GM23338 (cell line): ENCODE measurements at regions not wholly inside any gene's neighbourhood (a gene's known extent, or its start where the extent isn't known, plus 50 kb on each side); places are given as distances from the start of the nearest gene placed in this dataset.
A peak's percentile ranks its signal among the peaks of the same experiment; 100 is the strongest.

ENCODE experiments used
- ATAC-seq: fragments of 200-7000 bp; cut with Tn5 transposase; 3 replicates; pipeline ENCODE4 v1.9.1; 2020
- DNase-seq: peaks from one replicate; pipeline ENCODE4 v3.0.0-alpha.2; 2015; ENCODE audit warnings: low spot score
- H2AFZ ChIP-seq: fragments of 200-600 bp; sonication (generic); 2 replicates; pipeline ENCODE4 v1.8.0; 2016; ENCODE audit warnings: antibody characterized with exemption, mild to moderate bottlenecking, moderate library complexity
- H3F3A ChIP-seq: fragments of 200-600 bp; sonication (generic); replicated peaks from 2 replicates; pipeline ENCODE4 v1.8.0; 2017; ENCODE audit warnings: antibody characterized with exemption, mixed run types, low read depth
- H3K27ac ChIP-seq: fragments of 200-600 bp; sonication (generic); 2 replicates; pipeline ENCODE4 v1.6.1; 2016; ENCODE audit warnings: low read depth
- H3K27me3 ChIP-seq: fragments of 200-600 bp; sonication (generic); 2 replicates; pipeline ENCODE4 v1.8.0; 2016; ENCODE audit warnings: mild to moderate bottlenecking, mixed run types, moderate library complexity; ENCODE audit not compliant: insufficient read depth
- H3K36me3 ChIP-seq: fragments of 200-600 bp; sonication (generic); 2 replicates; pipeline ENCODE4 v1.8.0; 2016; ENCODE audit warnings: mild to moderate bottlenecking; ENCODE audit not compliant: insufficient read depth
- H3K4me1 ChIP-seq: fragments of 200-600 bp; sonication (generic); 2 replicates; pipeline ENCODE4 v1.8.0; 2016; ENCODE audit warnings: mild to moderate bottlenecking, moderate library complexity; ENCODE audit not compliant: insufficient read depth
- H3K4me2 ChIP-seq: fragments of 200-600 bp; sonication (generic); 2 replicates; pipeline ENCODE4 v1.7.1; 2017; ENCODE audit warnings: mixed run types
- H3K4me3 ChIP-seq: fragments of 200-600 bp; sonication (generic); 2 replicates; pipeline ENCODE4 v1.6.1; 2016; ENCODE audit warnings: mixed run types
- H3K79me2 ChIP-seq: fragments of 200-600 bp; sonication (generic); replicated peaks from 2 replicates; pipeline ENCODE4 v1.8.0; 2017; ENCODE audit warnings: mild to moderate bottlenecking; ENCODE audit not compliant: insufficient read depth
- H3K9me2 ChIP-seq: fragments of 200-600 bp; sonication (generic); 2 replicates; pipeline ENCODE4 v1.8.0; 2017; ENCODE audit not compliant: insufficient read depth
- H4K20me1 ChIP-seq: fragments of 200-600 bp; sonication (generic); replicated peaks from 2 replicates; pipeline ENCODE4 v1.8.0; 2017; ENCODE audit warnings: mild to moderate bottlenecking; ENCODE audit not compliant: insufficient read depth
- H3K27ac Mint-ChIP-seq: 2 replicates; pipeline ENCODE4 v1.8.0; 2020; ENCODE audit warnings: inconsistent platforms, mild to moderate bottlenecking, moderate library complexity, mixed read lengths
- H3K27me3 Mint-ChIP-seq: 3 replicates; pipeline ENCODE4 v1.8.0; 2022; ENCODE audit warnings: low read depth, mild to moderate bottlenecking, moderate library complexity, mixed read lengths, inconsistent platforms; ENCODE audit not compliant: insufficient read depth, poor library complexity
- H3K36me3 Mint-ChIP-seq: 3 replicates; pipeline ENCODE4 v1.8.0; 2021; ENCODE audit warnings: low read depth, mild to moderate bottlenecking, inconsistent platforms, moderate library complexity, mixed read lengths
- H3K4me1 Mint-ChIP-seq: 3 replicates; pipeline ENCODE4 v1.8.0; 2020; ENCODE audit warnings: mild to moderate bottlenecking, inconsistent platforms, mixed read lengths
- H3K4me3 Mint-ChIP-seq: 3 replicates; pipeline ENCODE4 v1.8.0; 2021; ENCODE audit warnings: moderate library complexity, mild to moderate bottlenecking, inconsistent platforms, mixed read lengths
- H3K9me3 Mint-ChIP-seq: 3 replicates; pipeline ENCODE4 v1.8.0; 2020; ENCODE audit warnings: moderate library complexity, mild to moderate bottlenecking, inconsistent platforms, mixed read lengths
- CREB1 ChIP-seq: fragments of 250-450 bp; sonication (Bioruptor Pico); IDR thresholded peaks from 2 replicates; pipeline ENCODE4 v1.5.0; 2020; ENCODE audit warnings: low read depth, mild to moderate bottlenecking, moderate library complexity
- NANOG ChIP-seq: IDR thresholded peaks from 2 replicates; pipeline ENCODE4 v1.6.1; 2016; ENCODE audit warnings: antibody characterized with exemption, borderline replicate concordance
- POLR2AphosphoS5 ChIP-seq: IDR thresholded peaks from 2 replicates; pipeline ENCODE4 v1.6.1; 2016; ENCODE audit warnings: antibody characterized with exemption, low read depth
- ZNF331 ChIP-seq: fragments of 250-450 bp; sonication (Bioruptor Pico); IDR thresholded peaks from 2 replicates; pipeline ENCODE4 v1.5.0; 2020; ENCODE audit warnings: low read depth, mild to moderate bottlenecking, moderate library complexity
- TF ChIP-seq, protein P1 (sequence below), 2 experiments: fragments of 200-600 bp in 1 of 2; sonication (generic) in 1 of 2; conservative IDR thresholded peaks; 2 replicates each; pipeline versions ENCODE4 v1.5.1 to v1.6.1; 2016 to 2017; ENCODE audit warnings: antibody characterized with exemption in 2 of 2, low read depth in 2 of 2, mild to moderate bottlenecking in 2 of 2, moderate library complexity in 1 of 2
- TF ChIP-seq, protein P2 (sequence below): IDR thresholded peaks from one replicate; pipeline ENCODE4 v1.6.1; 2018; ENCODE audit warnings: antibody characterized with exemption; ENCODE audit not compliant: unreplicated experiment

DNA sequence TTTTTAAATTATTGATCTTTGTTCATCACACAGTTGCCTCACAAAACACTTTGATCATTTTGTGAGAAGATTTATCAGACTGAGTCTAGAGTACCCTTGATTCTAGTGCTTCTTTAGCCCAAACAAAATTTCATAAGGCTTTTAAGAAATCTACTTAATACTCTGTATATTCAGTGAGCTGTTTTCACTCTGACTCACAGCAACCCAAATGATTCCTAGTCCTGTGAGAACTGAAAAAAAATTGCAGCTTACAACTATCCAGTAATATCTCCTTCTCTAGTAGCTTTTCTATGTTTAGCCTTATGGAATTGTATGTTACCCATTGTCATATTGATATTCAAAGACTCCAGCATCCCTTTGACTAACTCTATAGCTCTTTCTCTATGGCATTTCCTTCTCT lies 915.6 kb downstream of the AMY1C start:
- TF ChIP-seq, protein P1, sequence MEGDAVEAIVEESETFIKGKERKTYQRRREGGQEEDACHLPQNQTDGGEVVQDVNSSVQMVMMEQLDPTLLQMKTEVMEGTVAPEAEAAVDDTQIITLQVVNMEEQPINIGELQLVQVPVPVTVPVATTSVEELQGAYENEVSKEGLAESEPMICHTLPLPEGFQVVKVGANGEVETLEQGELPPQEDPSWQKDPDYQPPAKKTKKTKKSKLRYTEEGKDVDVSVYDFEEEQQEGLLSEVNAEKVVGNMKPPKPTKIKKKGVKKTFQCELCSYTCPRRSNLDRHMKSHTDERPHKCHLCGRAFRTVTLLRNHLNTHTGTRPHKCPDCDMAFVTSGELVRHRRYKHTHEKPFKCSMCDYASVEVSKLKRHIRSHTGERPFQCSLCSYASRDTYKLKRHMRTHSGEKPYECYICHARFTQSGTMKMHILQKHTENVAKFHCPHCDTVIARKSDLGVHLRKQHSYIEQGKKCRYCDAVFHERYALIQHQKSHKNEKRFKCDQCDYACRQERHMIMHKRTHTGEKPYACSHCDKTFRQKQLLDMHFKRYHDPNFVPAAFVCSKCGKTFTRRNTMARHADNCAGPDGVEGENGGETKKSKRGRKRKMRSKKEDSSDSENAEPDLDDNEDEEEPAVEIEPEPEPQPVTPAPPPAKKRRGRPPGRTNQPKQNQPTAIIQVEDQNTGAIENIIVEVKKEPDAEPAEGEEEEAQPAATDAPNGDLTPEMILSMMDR (conservative IDR thresholded peaks at IDR 0.05; ENCODE audit: low read depth in 2 of 2), result no peak
- TF ChIP-seq CREB1 (no peak), ZNF331 (CRISPR knock-in tag) (no peak), NANOG (no peak)
- TF ChIP-seq, protein P2, sequence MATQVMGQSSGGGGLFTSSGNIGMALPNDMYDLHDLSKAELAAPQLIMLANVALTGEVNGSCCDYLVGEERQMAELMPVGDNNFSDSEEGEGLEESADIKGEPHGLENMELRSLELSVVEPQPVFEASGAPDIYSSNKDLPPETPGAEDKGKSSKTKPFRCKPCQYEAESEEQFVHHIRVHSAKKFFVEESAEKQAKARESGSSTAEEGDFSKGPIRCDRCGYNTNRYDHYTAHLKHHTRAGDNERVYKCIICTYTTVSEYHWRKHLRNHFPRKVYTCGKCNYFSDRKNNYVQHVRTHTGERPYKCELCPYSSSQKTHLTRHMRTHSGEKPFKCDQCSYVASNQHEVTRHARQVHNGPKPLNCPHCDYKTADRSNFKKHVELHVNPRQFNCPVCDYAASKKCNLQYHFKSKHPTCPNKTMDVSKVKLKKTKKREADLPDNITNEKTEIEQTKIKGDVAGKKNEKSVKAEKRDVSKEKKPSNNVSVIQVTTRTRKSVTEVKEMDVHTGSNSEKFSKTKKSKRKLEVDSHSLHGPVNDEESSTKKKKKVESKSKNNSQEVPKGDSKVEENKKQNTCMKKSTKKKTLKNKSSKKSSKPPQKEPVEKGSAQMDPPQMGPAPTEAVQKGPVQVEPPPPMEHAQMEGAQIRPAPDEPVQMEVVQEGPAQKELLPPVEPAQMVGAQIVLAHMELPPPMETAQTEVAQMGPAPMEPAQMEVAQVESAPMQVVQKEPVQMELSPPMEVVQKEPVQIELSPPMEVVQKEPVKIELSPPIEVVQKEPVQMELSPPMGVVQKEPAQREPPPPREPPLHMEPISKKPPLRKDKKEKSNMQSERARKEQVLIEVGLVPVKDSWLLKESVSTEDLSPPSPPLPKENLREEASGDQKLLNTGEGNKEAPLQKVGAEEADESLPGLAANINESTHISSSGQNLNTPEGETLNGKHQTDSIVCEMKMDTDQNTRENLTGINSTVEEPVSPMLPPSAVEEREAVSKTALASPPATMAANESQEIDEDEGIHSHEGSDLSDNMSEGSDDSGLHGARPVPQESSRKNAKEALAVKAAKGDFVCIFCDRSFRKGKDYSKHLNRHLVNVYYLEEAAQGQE, result no peak
- no peaks in the 10 kb centered on the region for H3K27me3 Mint-ChIP-seq
- H3K9me2 ChIP-seq, result no peaks in the 10 kb centered on the region
- no peak overlapping the region for H3K27ac Mint-ChIP-seq
- H3K4me2 ChIP-seq, result no peak overlapping the region
- H3K4me3 ChIP-seq, result no peak overlapping the region
- no peaks in the 10 kb centered on the region for H3F3A ChIP-seq
- H3K4me1 Mint-ChIP-seq, result peaks cover 3% of the 10 kb centered on the region; the same call in 2 of the 3 replicates
- no peaks in the 10 kb centered on the region for H3K36me3 ChIP-seq
- peaks cover 8% of the 10 kb centered on the region; the same call in 1 of the 2 replicates for H3K4me1 ChIP-seq
- H3K4me3 Mint-ChIP-seq, result no peak overlapping the region
- H4K20me1 ChIP-seq, result no peaks in the 10 kb centered on the region
- H3K36me3 Mint-ChIP-seq, result peaks cover 7% of the 10 kb centered on the region
- H2AFZ ChIP-seq, result no peak overlapping the region
- no peak overlapping the region for H3K27ac ChIP-seq
- H3K27me3 ChIP-seq, result no peaks in the 10 kb centered on the region
- H3K79me2 ChIP-seq, result no peaks in the 10 kb centered on the region
- ATAC-seq, result no peak
- peaks cover 13% of the 10 kb centered on the region for H3K9me3 Mint-ChIP-seq
- no peak for DNase-seq

DNA sequence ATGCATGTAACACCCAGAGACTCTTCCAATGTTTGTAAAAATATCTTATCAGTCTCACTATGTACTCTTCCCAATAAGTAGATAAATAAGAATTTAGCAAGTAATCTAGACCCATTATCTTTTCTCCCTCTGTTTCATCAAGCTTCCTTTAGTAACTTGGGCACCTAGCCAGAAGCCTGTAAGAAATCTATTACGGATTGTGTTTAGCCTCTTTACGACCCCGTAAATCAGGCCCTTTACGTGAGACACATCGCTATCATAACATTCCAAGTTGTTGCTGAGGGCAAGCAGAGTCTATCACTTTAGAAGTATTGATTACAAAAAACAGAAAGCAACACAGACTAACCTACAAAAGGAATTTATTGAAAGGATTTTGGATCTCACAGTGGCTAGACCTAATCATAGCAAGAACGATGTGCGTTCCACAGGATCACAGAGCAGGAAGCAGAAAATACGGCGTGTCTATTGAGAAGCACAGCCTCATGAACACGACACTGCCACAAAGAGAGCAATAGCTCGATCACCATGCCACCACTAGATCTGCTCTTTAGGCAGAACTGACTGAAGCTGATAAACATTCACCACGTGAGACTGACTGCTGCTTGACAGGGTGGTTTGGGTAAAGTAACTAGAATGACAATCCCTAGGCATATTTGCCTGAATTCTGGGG lies 922.1 kb downstream of the AMY1C start:
- no peak overlapping the region for H3K27ac ChIP-seq
- no peaks in the 10 kb centered on the region for H4K20me1 ChIP-seq
- no peaks in the 10 kb centered on the region for H3K27me3 ChIP-seq
- Mint-ChIP-seq H3K36me3 (no peaks in the 10 kb centered on the region), H3K4me3 (no peak overlapping the region), H3K27ac (no peak overlapping the region), H3K4me1 (no peaks in the 10 kb centered on the region), H3K27me3 (no peaks in the 10 kb centered on the region), H3K9me3 (no peaks in the 10 kb centered on the region)
- H3K4me2 ChIP-seq, result no peak overlapping the region
- H3F3A ChIP-seq, result no peaks in the 10 kb centered on the region
- no peak for ATAC-seq
- peak overlapping the region; percentile 53; the same call in 1 of the 2 replicates for H2AFZ ChIP-seq
- H3K4me1 ChIP-seq, result no peaks in the 10 kb centered on the region
- no peaks in the 10 kb centered on the region for H3K79me2 ChIP-seq
- TF ChIP-seq POLR2AphosphoS5, result no peak
- DNase-seq, result no peak
- no peaks in the 10 kb centered on the region for H3K9me2 ChIP-seq
- H3K4me3 ChIP-seq, result no peak overlapping the region
- H3K36me3 ChIP-seq, result no peaks in the 10 kb centered on the region
